ENCODE measurements at regions not wholly inside any gene's neighbourhood (a gene's known extent, or its start where the extent isn't known, plus 50 kb on each side); places are given as distances from the start of the nearest gene placed in this dataset.

DNA sequence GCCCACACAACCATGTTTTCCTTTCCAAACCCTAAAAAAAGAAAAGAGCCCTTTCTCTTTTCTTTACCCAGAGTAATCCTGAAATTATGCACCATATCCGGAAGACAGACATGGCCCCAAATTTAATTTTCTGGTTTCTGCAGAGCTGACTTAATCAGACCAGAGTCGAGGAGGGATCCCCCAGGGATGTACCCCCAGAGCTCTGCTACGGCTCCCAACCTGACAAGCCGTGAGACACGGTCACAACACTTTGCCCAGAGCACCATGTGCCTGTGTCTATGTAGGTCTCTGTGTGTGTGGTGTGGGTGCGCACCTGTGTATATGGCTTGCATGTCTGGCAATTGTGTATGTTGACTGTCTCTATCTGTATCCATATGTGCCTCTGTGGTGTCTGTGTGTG is 77.6 kb upstream of the CLMN start:
- no peak overlapping the region for H3K27ac ChIP-seq (ENCODE audit: control insufficient read depth, insufficient read depth, low read length)
- no peak overlapping the region for H2AFZ ChIP-seq (ENCODE audit: control insufficient read depth, low read length)
- no peaks in the 10 kb centered on the region for H3K9me3 ChIP-seq (ENCODE audit: control insufficient read depth, low read depth, low read length)
- FAIRE-seq = no peak
- H3K4me2 ChIP-seq (ENCODE audit: control insufficient read depth, extremely low read depth, insufficient read depth, low read depth, low read length) = no peak overlapping the region
- no peaks in the 10 kb centered on the region for H3K36me3 ChIP-seq (ENCODE audit: control insufficient read depth in 2 of 2, extremely low read depth in 1 of 2, insufficient read depth in 2 of 2, low read length in 2 of 2)
- H4K20me1 ChIP-seq (ENCODE audit: control insufficient read depth, extremely low read depth, insufficient read depth, low read length) = no peaks in the 10 kb centered on the region
- H3K9me1 ChIP-seq (ENCODE audit: control insufficient read depth, extremely low read depth, insufficient read depth, low read length) = no peaks in the 10 kb centered on the region
- dilution Hi-C loops (cut with MboI; ENCODE audit: extremely low pct_ligation_motif_present, low sequenced_read_pairs) = no loop called here
- no peak overlapping the region for H3K9ac ChIP-seq (ENCODE audit: control insufficient read depth, extremely low read depth, insufficient read depth, low read length)
- no peaks in the 10 kb centered on the region for H3K27me3 ChIP-seq (ENCODE audit: control insufficient read depth, extremely low read depth, insufficient read depth, low read length)
- no peaks in the 10 kb centered on the region for H3K79me2 ChIP-seq (ENCODE audit: control insufficient read depth, insufficient read depth, low read length)
- no peak overlapping the region for H3K4me3 ChIP-seq (ENCODE audit: control insufficient read depth in 2 of 3, extremely low read depth in 1 of 3, insufficient read depth in 2 of 3, low read depth in 1 of 3, low read length in 3 of 3)
- H3K4me1 ChIP-seq (ENCODE audit: control insufficient read depth, extremely low read depth, insufficient read depth, low read length) = no peaks in the 10 kb centered on the region
- no peak for TF ChIP-seq EZH2 (IDR thresholded peaks at IDR 0.05; ENCODE audit: low read length)
- TF ChIP-seq, protein P1, sequence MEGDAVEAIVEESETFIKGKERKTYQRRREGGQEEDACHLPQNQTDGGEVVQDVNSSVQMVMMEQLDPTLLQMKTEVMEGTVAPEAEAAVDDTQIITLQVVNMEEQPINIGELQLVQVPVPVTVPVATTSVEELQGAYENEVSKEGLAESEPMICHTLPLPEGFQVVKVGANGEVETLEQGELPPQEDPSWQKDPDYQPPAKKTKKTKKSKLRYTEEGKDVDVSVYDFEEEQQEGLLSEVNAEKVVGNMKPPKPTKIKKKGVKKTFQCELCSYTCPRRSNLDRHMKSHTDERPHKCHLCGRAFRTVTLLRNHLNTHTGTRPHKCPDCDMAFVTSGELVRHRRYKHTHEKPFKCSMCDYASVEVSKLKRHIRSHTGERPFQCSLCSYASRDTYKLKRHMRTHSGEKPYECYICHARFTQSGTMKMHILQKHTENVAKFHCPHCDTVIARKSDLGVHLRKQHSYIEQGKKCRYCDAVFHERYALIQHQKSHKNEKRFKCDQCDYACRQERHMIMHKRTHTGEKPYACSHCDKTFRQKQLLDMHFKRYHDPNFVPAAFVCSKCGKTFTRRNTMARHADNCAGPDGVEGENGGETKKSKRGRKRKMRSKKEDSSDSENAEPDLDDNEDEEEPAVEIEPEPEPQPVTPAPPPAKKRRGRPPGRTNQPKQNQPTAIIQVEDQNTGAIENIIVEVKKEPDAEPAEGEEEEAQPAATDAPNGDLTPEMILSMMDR (optimal IDR thresholded peaks at IDR 0.05 in 1 of 3, IDR thresholded peaks at IDR 0.05 in 1 of 3, conservative IDR thresholded peaks at IDR 0.05 in 1 of 3; ENCODE audit: extremely low read depth in 1 of 3, insufficient read depth in 2 of 3, low read length in 3 of 3) = no peak
- no peak for DNase-seq (ENCODE audit: low read depth, low spot score)

DNA sequence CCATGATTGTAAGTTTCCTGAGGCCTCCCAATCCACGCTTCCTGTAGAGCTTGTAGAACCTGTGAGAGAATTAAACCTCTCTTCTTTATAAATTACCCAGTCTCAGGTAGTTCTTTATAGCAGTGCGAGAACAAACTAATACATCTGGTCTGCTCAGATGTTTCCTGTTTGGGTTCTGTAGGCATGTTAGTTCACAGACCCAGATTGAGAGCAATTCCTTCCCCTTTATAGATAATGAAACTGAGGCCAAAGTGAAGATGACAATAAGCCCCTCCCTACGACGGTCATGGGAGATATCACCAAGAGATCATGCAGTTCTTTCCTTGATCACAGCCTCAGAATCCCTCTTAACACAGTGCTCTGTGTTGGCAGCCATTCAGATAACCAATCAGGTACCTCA is 76.5 kb upstream of the CLMN start:
- Histone ChIP-seq H2AFZ (ENCODE audit: control insufficient read depth, low read length) (no peak overlapping the region), H3K9me3 (ENCODE audit: control insufficient read depth, low read depth, low read length) (no peaks in the 10 kb centered on the region), H4K20me1 (ENCODE audit: control insufficient read depth, extremely low read depth, insufficient read depth, low read length) (no peaks in the 10 kb centered on the region), H3K9me1 (ENCODE audit: control insufficient read depth, extremely low read depth, insufficient read depth, low read length) (no peaks in the 10 kb centered on the region), H3K27me3 (ENCODE audit: control insufficient read depth, extremely low read depth, insufficient read depth, low read length) (no peaks in the 10 kb centered on the region), H3K4me3 (ENCODE audit: control insufficient read depth in 2 of 3, extremely low read depth in 1 of 3, insufficient read depth in 2 of 3, low read depth in 1 of 3, low read length in 3 of 3) (no peak overlapping the region), H3K79me2 (ENCODE audit: control insufficient read depth, insufficient read depth, low read length) (no peaks in the 10 kb centered on the region), H3K4me2 (ENCODE audit: control insufficient read depth, extremely low read depth, insufficient read depth, low read depth, low read length) (no peak overlapping the region), H3K9ac (ENCODE audit: control insufficient read depth, extremely low read depth, insufficient read depth, low read length) (no peak overlapping the region), H3K27ac (ENCODE audit: control insufficient read depth, insufficient read depth, low read length) (no peak overlapping the region), H3K36me3 (ENCODE audit: control insufficient read depth in 2 of 2, extremely low read depth in 1 of 2, insufficient read depth in 2 of 2, low read length in 2 of 2) (no peaks in the 10 kb centered on the region), H3K4me1 (ENCODE audit: control insufficient read depth, extremely low read depth, insufficient read depth, low read length) (no peaks in the 10 kb centered on the region)
- dilution Hi-C loops (cut with MboI; ENCODE audit: extremely low pct_ligation_motif_present, low sequenced_read_pairs) = no loop called here
- TF ChIP-seq EZH2 (IDR thresholded peaks at IDR 0.05; ENCODE audit: low read length) = no peak
- TF ChIP-seq, protein P1 (optimal IDR thresholded peaks at IDR 0.05 in 1 of 3, IDR thresholded peaks at IDR 0.05 in 1 of 3, conservative IDR thresholded peaks at IDR 0.05 in 1 of 3; ENCODE audit: extremely low read depth in 1 of 3, insufficient read depth in 2 of 3, low read length in 3 of 3) = no peak
- FAIRE-seq (no peak), DNase-seq (ENCODE audit: low read depth, low spot score) (no peak)

Data from keratinocyte (primary cell).